Nucleus accumbens (tissue), 56 donors: ENCODE measurements at regions not wholly inside any gene's neighbourhood (a gene's known extent, or its start where the extent isn't known, plus 50 kb on each side); places are given as distances from the start of the nearest gene placed in this dataset.
"Not testable (repeated sequence)": the region's sequence is repeated elsewhere in the genome, so short reads cannot be mapped to it uniquely, and the experiment has no call there.

Experiments
- DNase-seq, 56 donors: peaks; one replicate each; lab custom pipeline; 2025; lab: John Stamatoyannopoulos, UW

DNA sequence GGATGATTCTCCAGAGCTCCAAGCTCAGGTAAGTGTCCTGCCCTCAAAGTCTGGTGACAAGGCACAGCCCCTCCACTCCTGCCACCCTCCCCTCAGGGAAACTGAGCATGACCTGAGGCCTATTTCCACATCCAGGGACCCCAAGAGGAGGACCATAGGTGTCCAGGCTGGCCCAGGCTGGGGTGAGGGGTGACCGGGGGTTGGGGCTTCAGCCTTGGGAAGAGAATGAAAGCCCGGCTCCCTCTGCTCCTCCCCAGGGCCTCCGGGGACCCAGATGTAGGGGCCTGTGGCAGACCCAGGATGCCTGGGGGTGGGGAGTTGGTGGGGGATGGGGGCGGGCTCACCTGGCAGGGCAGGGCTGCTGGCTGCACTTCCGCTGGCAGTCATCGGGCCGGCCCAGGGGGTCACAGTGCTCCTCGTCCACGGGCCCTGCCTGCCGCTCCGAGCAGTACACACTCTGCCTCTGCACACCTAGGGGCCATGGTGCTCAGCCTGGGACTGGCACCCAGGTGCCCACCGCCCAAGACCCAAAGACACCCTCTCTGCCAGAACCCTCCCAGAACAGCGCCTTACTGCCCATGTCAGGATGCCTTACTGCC is 116.5 kb upstream of the AKAP13 start:
- DNase-seq: not testable (repeated sequence)

DNA sequence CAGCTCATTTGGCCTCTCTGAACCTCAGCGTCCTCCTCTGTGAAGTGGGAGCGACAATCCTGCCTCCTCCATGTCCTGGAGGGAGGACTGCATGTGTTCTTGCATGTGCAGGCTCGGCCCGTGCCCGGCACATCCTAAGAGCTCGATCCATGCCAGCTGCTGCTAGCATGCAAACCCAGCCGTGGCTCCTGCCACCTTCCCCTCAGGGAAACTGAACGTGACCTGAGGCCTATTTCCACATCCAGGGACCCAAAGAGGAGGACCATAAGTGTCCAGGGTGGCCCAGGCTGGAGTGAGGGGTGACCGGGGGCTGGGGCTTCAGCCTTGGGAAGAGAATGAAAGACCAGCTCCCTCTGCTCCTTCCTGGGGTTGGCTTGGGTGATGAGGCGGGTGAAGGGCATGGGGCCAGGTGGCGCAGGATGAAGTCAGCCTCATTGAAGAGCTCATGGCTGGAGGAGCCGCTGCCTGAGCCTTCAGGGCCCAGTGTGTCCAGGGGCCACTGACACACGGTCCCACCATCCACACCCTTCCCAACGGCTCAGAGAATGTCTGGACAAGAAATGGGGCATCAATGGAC is 115.7 kb upstream of the AKAP13 start:
- not testable (repeated sequence) for DNase-seq

DNA sequence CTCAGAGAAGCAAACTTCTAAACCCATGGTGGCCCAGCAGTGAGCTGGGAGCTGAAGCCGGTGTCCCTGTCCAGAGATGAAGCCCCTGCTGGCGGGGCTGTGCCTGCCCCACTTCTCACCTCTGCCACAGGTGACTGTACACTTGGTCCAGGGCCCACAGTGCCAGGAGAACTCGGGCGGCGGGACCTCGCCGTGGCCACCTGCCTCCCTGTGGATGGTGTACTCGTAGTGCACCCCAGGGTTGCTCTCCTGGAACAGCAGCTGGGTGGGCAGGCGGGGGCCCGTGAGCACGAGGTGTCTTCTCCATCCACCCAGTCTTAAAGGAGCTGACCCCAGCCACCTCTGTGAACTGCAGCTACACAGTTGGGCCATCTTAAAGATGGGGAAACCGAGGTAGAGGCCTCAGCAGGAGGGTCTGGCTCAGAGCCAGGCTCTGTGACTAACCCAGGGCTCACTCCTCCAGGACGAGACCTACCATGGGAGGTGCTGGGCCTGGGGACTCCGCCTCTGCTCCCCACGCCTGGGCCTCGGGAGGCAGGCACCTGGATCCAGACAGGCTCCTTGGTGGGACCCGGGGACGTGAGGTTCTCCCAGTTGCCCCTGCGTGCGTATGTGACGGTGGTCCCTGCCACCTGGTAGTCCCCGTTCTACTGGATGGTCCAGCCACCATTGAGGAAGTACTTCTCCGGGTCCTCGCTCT is 113.1 kb upstream of the AKAP13 start:
- not testable (repeated sequence) for DNase-seq

DNA sequence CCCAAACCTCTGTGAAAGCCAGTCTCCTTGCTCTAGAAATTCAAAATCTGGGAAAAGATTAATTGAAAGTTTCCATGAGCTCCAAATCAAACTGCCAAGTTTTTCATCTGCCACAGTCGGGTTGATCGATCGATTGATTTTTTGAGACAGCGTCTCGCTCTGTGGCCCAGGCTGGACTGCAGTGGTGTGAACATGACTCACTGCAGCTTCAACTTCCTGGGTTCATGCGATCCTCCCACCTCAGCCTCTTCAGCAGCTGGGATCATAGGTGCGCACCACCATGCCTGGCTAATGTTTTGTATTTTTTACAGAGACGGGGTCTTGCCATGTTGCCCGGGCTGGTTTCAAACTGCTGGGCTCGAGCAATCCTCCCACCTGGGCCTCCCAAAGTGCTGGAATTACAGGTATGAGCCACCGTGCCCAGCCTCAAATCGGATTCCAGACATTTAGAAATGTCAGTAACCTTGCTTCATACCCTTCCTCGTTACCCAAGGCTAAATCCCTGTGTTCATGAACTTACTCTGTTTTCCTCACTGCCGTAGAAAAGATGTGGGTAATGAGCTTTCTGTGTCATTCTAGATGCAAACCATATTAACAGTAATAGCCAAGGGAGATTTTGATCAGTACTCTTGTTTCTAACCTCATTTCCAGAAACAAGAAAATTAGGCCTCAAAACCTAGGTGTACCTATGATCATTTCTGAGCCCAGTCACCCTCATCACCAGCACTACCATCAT is 105.9 kb upstream of the AKAP13 start:
- DNase-seq: no peak

- no peak for DNase-seq
Observed at GRCh38 chr15:85276508-85276907, 103.9 kb upstream of the AKAP13 start.

DNA sequence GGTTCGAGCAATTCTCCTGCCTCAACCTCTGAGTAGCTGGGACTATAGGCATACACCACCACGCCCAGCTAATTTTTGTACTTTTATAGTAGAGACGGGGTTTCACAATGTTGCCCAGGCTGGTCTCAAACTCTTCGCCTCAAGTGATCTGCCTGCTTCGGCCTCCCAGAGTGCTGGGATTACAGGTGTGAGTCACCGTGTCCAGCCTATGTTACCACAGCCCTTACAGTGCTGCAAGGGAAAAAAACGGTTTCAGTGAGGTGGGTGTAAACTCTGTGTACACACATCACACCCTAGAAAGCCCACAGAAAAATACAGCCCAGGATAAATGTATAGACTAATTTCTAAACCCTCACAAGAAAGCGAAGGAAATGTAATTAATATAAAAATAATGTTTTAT is 103.5 kb upstream of the AKAP13 start:
- no peak for DNase-seq

DNA sequence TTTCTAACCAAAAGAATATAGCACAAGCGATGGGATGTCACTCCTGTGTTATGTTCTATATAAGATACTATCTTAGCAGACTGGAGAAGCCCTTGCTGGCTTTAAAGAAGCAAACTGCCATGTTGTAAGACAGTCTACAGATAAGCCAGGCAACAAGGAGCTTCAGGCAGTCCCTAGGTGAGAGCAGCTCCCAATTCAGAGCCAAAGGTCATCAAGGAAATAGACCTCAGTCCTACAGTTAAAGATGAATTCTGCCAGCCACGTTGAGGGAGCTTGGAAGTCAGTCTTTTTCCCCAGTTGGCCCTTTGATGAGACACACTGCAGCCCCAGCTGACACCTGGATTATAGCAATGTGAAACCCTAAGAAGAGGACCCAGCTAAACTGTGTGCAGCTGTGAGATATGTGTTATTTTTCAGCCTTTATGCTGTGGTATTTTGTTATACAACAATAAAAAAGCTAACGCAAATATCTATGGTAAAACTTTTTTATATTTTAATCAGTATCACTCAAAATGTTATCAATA is 102.5 kb upstream of the AKAP13 start:
- no peak for DNase-seq

- DNase-seq: no peak
Observed at GRCh38 chr15:85280203-85280602, 100.2 kb upstream of the AKAP13 start.

- DNase-seq: no peak
Observed at GRCh38 chr15:85281293-85281882, 99.0 kb upstream of the AKAP13 start.

GRCh38 chr15:85282504-85283115 is 97.8 kb upstream of the AKAP13 start:
- peak in 1 of 56 donors; percentile 8 for DNase-seq

DNA sequence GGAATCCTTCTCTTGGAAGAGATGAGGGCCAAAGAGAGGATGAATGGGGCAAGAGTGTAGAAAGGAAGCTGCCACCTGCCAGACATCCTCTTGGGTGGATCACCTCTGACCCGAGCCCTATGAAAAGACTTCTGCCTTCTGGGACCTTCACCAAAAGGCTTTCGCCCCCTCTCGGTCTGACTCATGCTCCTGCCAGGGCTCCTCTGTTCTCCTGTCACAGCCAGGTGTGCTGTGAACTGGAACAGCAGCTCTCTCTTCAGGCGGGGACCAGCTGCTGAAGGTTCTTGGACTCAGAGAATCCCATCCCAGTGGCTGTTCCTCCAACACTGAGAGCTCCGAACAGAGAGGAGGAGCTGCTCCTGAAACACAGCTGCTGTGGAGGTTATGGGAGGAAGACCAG is 96.6 kb upstream of the AKAP13 start:
- DNase-seq: not testable (repeated sequence)

- DNase-seq: no peak
Observed at GRCh38 chr15:85284497-85284896, 95.9 kb upstream of the AKAP13 start.

DNA sequence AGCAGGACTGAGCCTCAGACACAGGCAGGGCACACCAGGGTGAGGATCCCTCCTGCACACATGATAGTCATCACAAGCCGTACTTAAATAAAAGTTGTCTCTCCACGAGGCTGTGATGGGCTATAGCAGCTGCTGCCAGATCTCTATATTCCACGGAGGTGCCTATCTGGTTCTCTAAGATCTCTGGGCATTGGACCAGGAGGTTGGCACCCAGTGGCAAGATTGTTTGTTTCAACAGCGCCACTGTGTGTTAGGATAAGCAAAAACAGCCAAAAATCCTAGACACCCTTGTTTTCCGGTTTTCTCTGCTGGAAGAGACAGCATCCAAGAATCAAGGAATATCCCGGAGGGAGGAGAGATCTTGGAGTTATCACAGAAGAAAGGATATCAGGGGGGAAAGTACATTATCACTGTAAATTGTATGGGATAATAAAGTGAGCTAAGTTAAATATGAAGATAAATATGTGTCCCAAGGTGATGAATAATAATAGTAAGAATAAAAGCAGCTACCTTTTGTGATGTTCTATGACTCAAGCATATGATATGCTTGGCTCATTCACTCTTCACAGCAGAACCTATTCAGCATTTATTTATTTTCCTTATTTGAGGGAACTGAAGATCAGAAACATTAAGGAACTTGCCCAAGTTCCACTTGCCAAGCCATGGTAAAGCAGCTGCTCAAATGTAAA is 90.6 kb upstream of the AKAP13 start:
- peak in 21 of 56 donors; percentile 0 to 49 (median 5) for DNase-seq

DNA sequence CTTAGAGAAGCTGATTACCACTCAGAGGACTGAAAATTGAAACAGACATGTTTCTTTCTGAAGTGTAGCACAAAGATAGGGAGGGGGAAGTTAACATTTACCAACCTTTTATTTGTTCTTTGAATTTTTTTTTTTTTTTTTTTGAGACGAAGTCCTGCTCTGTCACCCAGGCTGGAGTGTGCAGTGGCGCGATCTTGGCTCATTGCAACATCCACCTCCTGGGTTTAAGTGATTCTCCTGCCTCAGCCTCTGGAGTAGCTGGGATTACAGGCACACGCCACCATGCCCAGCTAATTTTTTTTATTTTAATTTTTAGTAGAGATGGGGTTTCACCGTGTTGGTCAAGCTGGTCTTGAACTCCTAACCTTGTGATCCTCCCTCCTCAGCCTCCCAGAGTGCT is 87.8 kb upstream of the AKAP13 start:
- not testable (repeated sequence) for DNase-seq

GRCh38 chr15:85296615-85297402 is 83.6 kb upstream of the AKAP13 start:
- DNase-seq: peak in 44 of 56 donors; percentile 2 to 76 (median 28)

- no peak for DNase-seq
Observed at GRCh38 chr15:85297537-85297936, 82.9 kb upstream of the AKAP13 start.

DNA sequence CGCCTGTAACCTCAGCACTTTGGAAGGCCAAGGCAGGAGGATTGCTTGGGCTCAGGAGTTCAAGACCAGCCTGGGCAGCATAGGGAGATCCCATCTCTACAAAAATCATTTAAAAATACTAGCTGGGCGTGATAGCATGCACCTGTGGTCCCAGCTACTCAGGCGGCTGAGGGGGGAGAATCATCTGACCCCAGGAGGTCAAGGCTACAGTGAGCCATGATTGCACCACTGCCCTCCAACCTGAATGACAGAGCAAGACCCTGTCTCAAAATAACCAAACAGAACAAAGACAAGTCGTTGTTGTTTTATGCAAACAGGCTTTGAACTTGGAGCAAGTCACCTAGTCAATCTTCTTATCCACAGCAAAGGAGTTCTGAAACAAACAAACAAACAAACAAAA is 82.0 kb upstream of the AKAP13 start:
- no peak for DNase-seq

GRCh38 chr15:85298941-85299340 is 81.5 kb upstream of the AKAP13 start:
- DNase-seq: no peak

- no peak for DNase-seq
Observed at GRCh38 chr15:85302271-85302670, 78.1 kb upstream of the AKAP13 start.
